GM12878 (cell line): ENCODE measurements at regions not wholly inside any gene's neighbourhood (a gene's known extent, or its start where the extent isn't known, plus 50 kb on each side); places are given as distances from the start of the nearest gene placed in this dataset.

Source experiments
- ATAC-seq: fragments of 200-7000 bp; cut with Tn5 transposase; 3 replicates; pipeline ENCODE4 v1.9.1; 2020; ENCODE audit warnings: mild to moderate bottlenecking, moderate library complexity
- BruUV-seq: library from RNA; stranded (reverse); fragments of 400-500 nt; replicated peaks from 2 replicates; lab custom pipeline; 2021; lab: Mats Ljungman, UMichigan
- CTCF ChIA-PET: fragments of 300-600 bp; sonication (Branson Sonifier 250); formaldehyde crosslinking; extraction: SDS; loops from one replicate; lab custom pipeline; 2021; ENCODE audit warnings: inconsistent platforms; lab: Yijun Ruan, JAX
- POLR2A ChIA-PET: fragments of 350-600 bp; formaldehyde crosslinking; extraction: SDS; loops from one replicate; lab custom pipeline; 2021; ENCODE audit warnings: inconsistent platforms; lab: Charles Lee
- RAD21 ChIA-PET: fragments of 300-600 bp; sonication (Branson Sonifier 250); formaldehyde crosslinking; loops from one replicate; lab custom pipeline; 2023; ENCODE audit warnings: antibody characterized with exemption; ENCODE audit not compliant: unreplicated experiment; lab: Charles Lee
- SMC1A ChIA-PET: fragments of 300-600 bp; sonication (Branson Sonifier 250); formaldehyde crosslinking; loops from one replicate; lab custom pipeline; 2023; ENCODE audit not compliant: unreplicated experiment, uncharacterized antibody; lab: Charles Lee
- DNase-seq: peaks from one replicate; pipeline ENCODE4 v3.0.0-alpha.2; 2011; ENCODE audit warnings: low read depth, low spot score
- FAIRE-seq: peaks from 3 replicates; lab custom pipeline; 2011; peaks lifted over from hg19 to GRCh38; lab: Jason Lieb, UNC
- H2AFZ ChIP-seq: 2 replicates; pipeline ENCODE4 v1.6.0; 2011; ENCODE audit warnings: low read depth, low read length, control low read depth; ENCODE audit not compliant: control insufficient read depth
- H3K27ac ChIP-seq: 2 replicates; pipeline ENCODE4 v1.5.1; 2011; ENCODE audit warnings: control low read depth; ENCODE audit not compliant: control insufficient read depth, insufficient read depth
- H3K27me3 ChIP-seq, 2 experiments: replicated peaks in 1 of 2; 2 replicates each; pipeline versions ENCODE4 v1.6.0 to v1.6.1; 2011; ENCODE audit warnings: low read length in 1 of 2; ENCODE audit not compliant: control insufficient read depth in 2 of 2, insufficient read depth in 2 of 2
- H3K36me3 ChIP-seq, 2 experiments: 2 replicates each; pipeline ENCODE4 v1.5.1; 2011; ENCODE audit warnings: low read length in 1 of 2; ENCODE audit not compliant: control insufficient read depth in 2 of 2, insufficient read depth in 2 of 2
- H3K4me1 ChIP-seq: 2 replicates; pipeline ENCODE4 v1.6.1; 2011; ENCODE audit warnings: mild to moderate bottlenecking, low read length, moderate library complexity, mixed read lengths; ENCODE audit not compliant: control insufficient read depth, insufficient read depth
- H3K4me2 ChIP-seq: 2 replicates; pipeline ENCODE4 v1.6.0; 2011; ENCODE audit warnings: control low read depth; ENCODE audit not compliant: control insufficient read depth, insufficient read depth
- H3K4me3 ChIP-seq: fragments of 200-600 bp; sonication (generic); 2 replicates; pipeline ENCODE4 v1.5.1; 2016
- H3K79me2 ChIP-seq: 2 replicates; pipeline ENCODE4 v1.6.0; 2011; ENCODE audit warnings: low read length; ENCODE audit not compliant: control insufficient read depth, insufficient read depth
- H3K9ac ChIP-seq: 2 replicates; pipeline ENCODE4 v1.8.0; 2011; ENCODE audit warnings: low read length, control low read depth, mixed read lengths; ENCODE audit not compliant: control insufficient read depth, insufficient read depth
- H3K9me3 ChIP-seq: replicated peaks from 3 replicates; pipeline ENCODE4 v1.5.1; 2011; ENCODE audit warnings: mild to moderate bottlenecking, low read length; ENCODE audit not compliant: control insufficient read depth, insufficient read depth
- H4K20me1 ChIP-seq: 2 replicates; pipeline ENCODE4 v1.6.0; 2011; ENCODE audit not compliant: control insufficient read depth, insufficient read depth
- CREM ChIP-seq: IDR thresholded peaks from 2 replicates; pipeline ENCODE4 v1.6.1; 2014; ENCODE audit warnings: antibody characterized with exemption, low read depth
- E2F8 ChIP-seq: fragments of 450-650 bp; IDR thresholded peaks from 2 replicates; pipeline ENCODE4 v1.6.1; 2018; ENCODE audit warnings: mild to moderate bottlenecking, low read depth, moderate library complexity; ENCODE audit not compliant: partially characterized antibody
- EZH2 ChIP-seq: IDR thresholded peaks from 2 replicates; pipeline ENCODE4 v1.6.1; 2012; ENCODE audit warnings: low read depth, mild to moderate bottlenecking, control low read depth, inconsistent platforms, low read length, borderline replicate concordance; ENCODE audit not compliant: control insufficient read depth
- IRF3 ChIP-seq: fragments of 450-650 bp; IDR thresholded peaks from 2 replicates; pipeline ENCODE4 v1.6.1; 2014; ENCODE audit warnings: mild to moderate bottlenecking
- JUNB ChIP-seq: IDR thresholded peaks from 2 replicates; pipeline ENCODE4 v1.6.1; 2016; ENCODE audit warnings: antibody characterized with exemption, mild to moderate bottlenecking
- MTA2 ChIP-seq: fragments of 450-650 bp; IDR thresholded peaks from 2 replicates; pipeline ENCODE4 v1.6.1; 2016; ENCODE audit warnings: low read depth, mild to moderate bottlenecking, moderate library complexity
- POLR2AphosphoS2 ChIP-seq: IDR thresholded peaks from 2 replicates; pipeline ENCODE4 v1.6.1; 2011; ENCODE audit warnings: low read depth, mild to moderate bottlenecking, low read length, improper control_type of control experiment, moderate library complexity
- SPI1 ChIP-seq: IDR thresholded peaks from 2 replicates; pipeline ENCODE4 v1.6.1; 2011; ENCODE audit warnings: low read depth, mild to moderate bottlenecking, low read length, moderate library complexity, borderline replicate concordance; ENCODE audit not compliant: insufficient read depth
- USF2 ChIP-seq: IDR thresholded peaks from 2 replicates; pipeline ENCODE4 v1.6.1; 2011; ENCODE audit warnings: low read depth, low read length, improper control_type of control experiment, borderline replicate concordance
- WGBS: methylation state at CpG from one replicate; pipeline ENCODE4 v1.1.6; 2016; ENCODE audit warnings: low lambda C conversion rate; ENCODE audit not compliant: insufficient replicate concordance, insufficient coverage; ENCODE audit errors: missing lambda C conversion rate; 5-methylcytosine and 5-hydroxymethylcytosine counted together
- in situ Hi-C: fragments of 300-500 bp; cut with MboI; formaldehyde crosslinking; loops from 9 replicates; pipeline ENCODE4 v1.14.3; 2018; ENCODE audit warnings: mixed read lengths
- intact Hi-C: fragments of 100-400 bp; cut with micrococcal nuclease; formaldehyde crosslinking; loops from one replicate; pipeline ENCODE4 v1.14.2; 2022; ENCODE audit not compliant: unreplicated experiment

- H3K9me3 ChIP-seq = no peaks in the 10 kb centered on the region; the same call in 2 of the 3 replicates
- H3K36me3 ChIP-seq = no peaks in the 10 kb centered on the region
- TF ChIP-seq POLR2AphosphoS2 (no peak), SPI1 (no peak), USF2 (no peak), CREM (no peak), IRF3 (no peak), EZH2 (no peak), MTA2 (no peak), JUNB (no peak), E2F8 (no peak)
- CTCF ChIA-PET = interaction anchor here (0.7 to 1.2 kb wide), 4 partner anchors 16 to 212 kb away, joined by 3 to 5 read pairs (median 3); partner anchors contain the start of gene ZNF691
- H4K20me1 ChIP-seq = no peaks in the 10 kb centered on the region
- POLR2A ChIA-PET = no interaction called here
- no peaks in the 10 kb centered on the region for H3K27me3 ChIP-seq
- H3K9ac ChIP-seq = no peak overlapping the region
- 58% methylated on average over 11 of the region's 11 CpGs for WGBS
- intact Hi-C loops (no loop called here), in situ Hi-C loops (no loop called here)
- RAD21 ChIA-PET = no interaction called here
- no peak overlapping the region for H3K27ac ChIP-seq
- H3K4me3 ChIP-seq = no peak overlapping the region
- no peaks in the 10 kb centered on the region for H3K4me1 ChIP-seq
- H3K4me2 ChIP-seq = no peak overlapping the region
- 0 out of 2 replicates have a peak overlapping the region, but pooled peaks have one; percentile 5 for H2AFZ ChIP-seq
- ATAC-seq (no peak), FAIRE-seq (no peak), DNase-seq (no peak)
- no TSS peak for BruUV-seq
- no peaks in the 10 kb centered on the region for H3K79me2 ChIP-seq
- SMC1A ChIA-PET = interaction anchor here (0.5 to 1.5 kb wide), 3 partner anchors 15 to 165 kb away, joined by 3 to 5 read pairs (median 4); no protein-coding TSS in a partner anchor
These were observed 99.4 kb upstream of the SLC2A1 start for GRCh38 chr1:43058056-43058455.
